ENCODE measurements at regions not wholly inside any gene's neighbourhood (a gene's known extent, or its start where the extent isn't known, plus 50 kb on each side); places are given as distances from the start of the nearest gene placed in this dataset.

DNA sequence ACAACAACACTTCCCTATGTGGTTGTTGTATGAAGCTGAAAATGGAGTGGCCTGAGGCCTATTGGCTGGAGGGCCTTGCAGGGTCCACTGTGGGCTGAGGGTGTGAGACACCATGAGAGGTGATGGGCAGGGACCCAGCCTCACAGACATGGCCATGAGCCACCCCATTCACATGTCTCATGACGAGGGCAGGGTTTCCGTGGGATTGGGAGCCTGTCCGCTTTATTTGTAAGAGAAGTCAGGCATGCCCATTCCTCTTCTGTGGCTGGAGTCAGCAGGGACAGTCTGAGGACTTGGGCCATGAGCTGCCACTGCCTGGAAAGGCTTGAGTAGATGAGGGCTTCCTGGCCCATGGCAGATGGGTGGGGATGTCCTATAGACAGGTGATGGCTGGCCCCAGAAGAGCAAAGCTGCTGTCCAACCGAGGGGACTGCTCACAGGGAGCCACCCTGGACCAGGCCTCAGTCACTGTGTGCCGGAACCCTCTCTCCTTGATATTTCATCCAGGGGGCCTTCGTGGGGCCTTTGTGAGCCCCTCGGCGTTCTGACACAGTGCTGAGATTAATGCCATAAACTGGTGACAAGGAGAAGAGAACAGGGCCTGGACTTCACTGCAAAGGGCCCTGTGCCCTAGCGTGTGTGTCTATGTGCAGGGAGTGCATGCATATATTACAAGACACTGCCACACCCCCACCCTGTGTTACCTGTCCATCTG, 971.9 kb downstream of the BRD1 start:
- DNase-seq (ENCODE audit: low spot score): no peak

- DNase-seq (ENCODE audit: low spot score): no peak
These were observed 972.7 kb downstream of the BRD1 start for GRCh38 chr22:48855013-48855412.

DNA sequence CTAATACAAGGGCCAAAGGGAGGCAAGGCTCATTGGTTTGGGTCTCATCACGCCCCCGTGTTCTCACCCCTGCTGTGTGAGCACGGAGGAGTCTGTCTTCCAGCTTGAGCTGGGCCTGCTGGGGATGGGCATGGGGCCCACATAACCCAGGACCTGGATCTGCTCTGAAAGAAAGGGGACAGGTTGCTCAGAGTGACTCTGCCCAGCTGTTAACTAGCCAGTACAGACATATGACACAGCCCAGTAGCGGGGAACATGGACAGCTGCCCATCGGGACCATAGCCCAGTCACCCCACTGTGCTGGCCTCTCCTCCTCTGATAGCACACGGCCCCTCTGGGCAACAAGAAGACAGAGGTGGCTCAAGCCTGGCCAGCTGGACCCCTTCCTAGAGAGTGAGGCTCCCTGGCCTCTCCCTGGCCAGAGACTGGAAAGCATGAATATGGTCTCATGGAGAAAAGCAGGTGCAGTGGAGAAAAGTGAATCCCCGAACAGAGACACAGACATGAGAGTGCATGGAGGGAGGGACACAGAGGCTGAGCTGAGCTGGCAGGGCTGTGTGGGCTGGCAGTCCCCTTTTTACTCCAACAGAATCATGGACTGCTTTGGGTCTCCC, 973.9 kb downstream of the BRD1 start:
- DNase-seq (ENCODE audit: low spot score): no peak

DNA sequence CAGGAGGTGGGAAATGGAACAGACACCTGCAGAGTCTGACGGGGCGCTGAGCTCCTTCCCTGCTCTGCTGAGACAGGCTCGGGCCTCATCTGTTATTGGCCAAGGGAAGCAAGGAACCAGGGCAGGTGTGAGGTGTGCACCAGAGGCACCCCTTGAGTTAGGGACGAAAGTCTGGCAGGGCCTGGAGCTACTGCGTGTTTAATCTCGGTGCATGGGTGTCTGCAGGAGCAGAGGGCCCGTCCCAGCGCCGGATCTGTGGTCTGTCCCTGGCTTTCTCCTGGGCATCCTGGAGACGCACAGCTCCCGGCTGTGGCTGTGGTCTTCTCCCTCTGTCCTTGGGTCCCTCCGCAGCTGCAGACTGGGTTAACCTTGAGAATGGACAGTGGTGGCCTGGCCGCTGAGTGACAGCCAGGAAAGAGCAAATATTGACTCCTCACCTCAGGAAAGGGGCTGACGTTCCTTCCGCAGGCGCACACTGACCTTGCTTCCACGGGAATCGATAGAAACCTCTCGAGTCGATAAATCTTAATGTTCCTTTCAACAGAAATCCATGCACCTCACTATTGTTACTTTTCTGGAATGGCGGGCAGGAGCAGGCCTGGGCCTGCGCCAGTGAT, 975.6 kb downstream of the BRD1 start:
- DNase-seq (ENCODE audit: low spot score): no peak

DNA sequence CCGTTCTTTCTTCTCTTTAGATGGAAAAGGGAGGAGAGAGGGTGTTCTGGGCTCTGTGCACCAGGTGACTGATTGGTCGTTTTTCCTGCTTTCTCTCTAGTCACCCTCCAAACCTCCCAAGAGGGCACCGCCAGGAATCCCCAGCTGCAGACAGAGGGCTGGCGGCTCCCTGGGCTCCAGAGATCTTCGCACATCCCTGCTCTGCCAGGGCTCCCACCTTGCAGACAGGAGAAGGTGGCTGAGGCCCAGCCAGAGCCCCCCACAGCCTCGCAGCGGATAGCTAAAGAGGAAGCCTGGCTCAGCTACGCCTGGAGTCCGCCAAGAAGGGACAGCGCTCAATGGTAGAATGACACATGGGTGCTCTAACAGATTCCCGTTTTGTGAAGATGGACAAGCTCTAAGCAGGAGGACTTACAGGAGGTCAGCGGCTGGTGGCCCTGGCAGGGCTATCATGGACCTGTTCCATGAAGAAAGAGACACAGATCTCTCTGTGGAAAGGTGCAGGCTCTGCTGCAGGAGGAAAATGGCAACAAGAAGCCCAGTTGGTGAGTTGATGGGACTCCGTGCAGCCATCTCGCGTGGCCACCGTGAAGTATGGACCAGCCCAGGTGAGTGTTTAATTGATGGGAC, 976.9 kb downstream of the BRD1 start:
- DNase-seq (ENCODE audit: low spot score): no peak

DNA sequence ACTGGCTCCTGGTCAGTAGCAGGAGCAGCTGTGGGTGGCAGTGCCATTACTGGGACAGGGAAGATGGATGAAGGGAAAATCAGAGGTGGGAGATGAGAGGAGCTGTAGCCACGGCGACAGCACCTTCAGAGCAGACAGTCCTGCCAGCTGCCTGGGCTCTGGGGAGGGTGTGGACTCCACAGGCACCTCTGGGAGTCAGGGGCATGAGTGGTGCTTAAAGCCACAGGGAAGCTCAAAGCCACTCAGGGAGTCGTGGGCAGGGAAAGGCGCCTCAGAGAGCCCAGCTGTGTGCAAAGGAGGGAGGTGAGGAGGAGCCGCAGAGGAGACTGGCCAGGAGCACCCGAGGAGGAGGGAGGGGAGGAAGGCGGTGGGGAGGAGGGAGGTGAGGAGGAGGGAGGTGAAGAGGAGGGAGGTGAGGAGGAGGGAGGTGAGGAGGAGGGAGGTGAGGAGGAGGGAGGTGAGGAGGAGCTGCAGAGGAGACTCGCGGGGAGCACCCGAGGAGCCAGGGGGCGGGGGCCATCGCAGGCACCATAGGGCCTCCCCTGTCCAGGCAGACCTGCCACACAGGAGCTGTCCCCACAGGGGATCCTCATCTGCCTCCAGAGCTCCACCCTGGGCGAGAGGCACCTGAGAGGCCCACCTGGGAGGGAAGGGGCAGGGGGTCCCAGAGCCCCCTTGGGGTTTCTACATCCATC, 977.6 kb downstream of the BRD1 start:
- no peak for DNase-seq (ENCODE audit: low spot score)

GRCh38 chr22:48849219-48849912, 978.3 kb downstream of the BRD1 start:
- DNase-seq (ENCODE audit: low spot score): no peak

DNA sequence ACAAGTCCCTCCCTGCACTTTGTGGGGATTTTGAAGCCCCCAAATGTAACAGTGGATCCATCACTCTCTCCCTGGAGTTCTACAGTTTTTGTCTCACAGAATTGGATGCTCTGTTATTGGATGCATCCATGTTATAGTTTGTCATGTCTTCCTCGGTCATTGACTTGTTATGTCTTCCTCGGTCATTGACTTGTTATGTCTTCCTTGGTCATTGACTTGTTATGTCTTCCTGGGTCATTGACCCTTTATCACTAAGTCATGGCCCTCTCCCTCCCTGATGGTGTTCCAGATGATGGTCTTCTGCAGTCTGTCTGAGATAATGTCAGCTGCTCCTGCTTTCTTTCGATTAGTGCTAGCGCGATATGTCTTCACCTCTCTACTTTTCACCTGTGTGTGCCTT, 981.5 kb downstream of the BRD1 start:
- DNase-seq (ENCODE audit: low spot score): no peak

- no peak for DNase-seq (ENCODE audit: low spot score)
These were observed 982.2 kb downstream of the BRD1 start for GRCh38 chr22:48845356-48845936.

GRCh38 chr22:48844056-48844675, 983.5 kb downstream of the BRD1 start:
- DNase-seq (ENCODE audit: low spot score): no peak

GRCh38 chr22:48843640-48844039, 984.0 kb downstream of the BRD1 start:
- DNase-seq (ENCODE audit: low spot score): no peak

GRCh38 chr22:48842976-48843375, 984.7 kb downstream of the BRD1 start:
- DNase-seq (ENCODE audit: low spot score): no peak

DNA sequence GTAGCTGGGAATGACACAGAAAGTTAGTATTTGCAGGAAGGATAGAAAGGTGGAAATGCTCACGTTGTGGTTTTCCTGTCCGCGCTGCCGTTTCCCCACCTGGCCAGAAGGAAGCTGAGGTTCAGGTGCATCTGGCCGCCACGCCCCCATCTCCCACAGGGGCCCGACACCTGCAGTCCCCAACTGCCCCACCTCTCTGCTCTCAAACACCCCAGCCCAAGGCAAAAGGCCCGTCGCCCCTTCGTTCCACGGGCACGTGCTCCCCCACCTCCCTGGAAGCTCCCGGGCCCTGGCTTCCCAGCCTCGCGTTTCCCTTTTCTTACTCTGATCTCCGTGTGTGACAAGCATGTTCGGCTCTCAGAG, 985.1 kb downstream of the BRD1 start:
- no peak for DNase-seq (ENCODE audit: low spot score)

DNA sequence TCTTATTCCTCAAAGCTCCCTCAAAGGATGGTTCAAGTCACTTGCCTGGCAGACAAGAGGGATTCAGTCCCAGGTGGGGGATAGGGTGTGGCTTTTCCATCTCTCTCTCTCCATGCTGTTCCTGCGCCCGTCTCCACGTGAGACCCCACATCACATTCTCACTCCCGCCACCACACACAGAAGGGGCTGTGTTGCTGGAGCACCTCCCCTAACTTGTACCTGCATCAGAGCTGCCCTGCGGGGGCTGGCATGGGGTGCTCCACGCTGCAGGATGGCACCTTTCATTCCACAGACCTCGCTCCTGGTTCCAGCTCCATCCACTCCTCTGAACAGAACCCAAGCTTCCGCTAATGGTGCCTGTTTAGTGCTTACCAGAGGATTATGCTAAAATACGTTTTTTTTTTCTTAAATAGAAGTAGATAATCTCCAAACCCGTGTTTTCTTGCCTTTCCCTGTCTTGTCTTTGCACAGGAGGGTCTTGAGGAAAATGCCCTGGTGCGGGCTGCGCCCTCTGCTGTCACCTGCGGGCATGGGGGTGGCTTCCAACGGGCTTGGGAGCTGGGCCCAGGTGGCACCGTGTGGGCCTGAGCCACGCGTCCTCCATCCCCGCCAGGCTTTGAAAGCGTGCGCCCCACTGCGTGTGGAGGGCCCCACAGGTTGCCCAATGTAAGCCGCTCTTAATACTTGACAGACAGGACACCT, 985.6 kb downstream of the BRD1 start:
- no peak for DNase-seq (ENCODE audit: low spot score)

GRCh38 chr22:48840112-48840949, 987.3 kb downstream of the BRD1 start:
- DNase-seq (ENCODE audit: low spot score): no peak

DNA sequence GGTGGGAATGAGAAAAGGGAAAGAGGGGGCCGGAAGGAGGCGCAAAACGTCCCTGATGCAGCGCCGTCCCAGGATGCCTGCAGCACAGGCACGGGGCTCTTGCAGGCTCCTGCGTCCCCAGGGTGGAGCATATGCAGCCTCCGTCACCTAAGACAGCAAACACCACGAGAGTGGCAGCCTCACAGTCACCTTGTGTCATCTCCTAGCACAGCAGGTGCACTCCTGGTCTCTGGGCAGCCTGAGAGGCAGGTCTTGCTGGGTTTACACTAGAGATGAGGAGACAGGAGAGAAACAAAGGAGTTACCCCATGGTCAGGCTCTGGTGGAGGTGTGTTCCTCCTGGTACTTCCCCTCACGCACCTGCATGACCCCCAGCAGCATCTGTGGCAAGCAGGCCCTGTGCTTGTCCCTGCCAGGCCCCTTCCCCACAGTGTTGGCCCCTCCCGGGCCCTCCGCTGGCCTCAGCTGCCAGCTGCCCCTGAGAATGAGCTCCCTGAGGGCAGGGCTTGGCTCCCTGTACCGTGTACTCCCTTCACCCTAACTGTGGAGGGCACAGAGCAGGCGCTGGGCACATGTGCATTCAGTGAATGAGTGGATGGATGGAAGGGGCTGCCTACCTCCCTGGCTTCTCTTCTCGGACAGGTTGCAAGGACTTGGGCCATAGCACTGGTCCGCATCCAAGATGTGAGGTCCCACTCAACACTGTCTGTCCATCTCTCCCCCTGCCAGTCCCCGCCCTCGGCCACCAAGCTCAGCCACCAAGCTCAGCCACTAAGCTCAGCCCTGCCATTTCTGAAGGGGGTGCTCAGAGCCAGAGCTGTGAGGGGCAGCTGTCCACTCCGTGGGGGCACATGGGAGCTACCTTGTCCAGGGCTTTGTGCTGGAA, 988.6 kb downstream of the BRD1 start:
- DNase-seq (ENCODE audit: low spot score): no peak

- no peak for DNase-seq (ENCODE audit: low spot score)
These were observed 989.3 kb downstream of the BRD1 start for GRCh38 chr22:48838376-48838775.

DNA sequence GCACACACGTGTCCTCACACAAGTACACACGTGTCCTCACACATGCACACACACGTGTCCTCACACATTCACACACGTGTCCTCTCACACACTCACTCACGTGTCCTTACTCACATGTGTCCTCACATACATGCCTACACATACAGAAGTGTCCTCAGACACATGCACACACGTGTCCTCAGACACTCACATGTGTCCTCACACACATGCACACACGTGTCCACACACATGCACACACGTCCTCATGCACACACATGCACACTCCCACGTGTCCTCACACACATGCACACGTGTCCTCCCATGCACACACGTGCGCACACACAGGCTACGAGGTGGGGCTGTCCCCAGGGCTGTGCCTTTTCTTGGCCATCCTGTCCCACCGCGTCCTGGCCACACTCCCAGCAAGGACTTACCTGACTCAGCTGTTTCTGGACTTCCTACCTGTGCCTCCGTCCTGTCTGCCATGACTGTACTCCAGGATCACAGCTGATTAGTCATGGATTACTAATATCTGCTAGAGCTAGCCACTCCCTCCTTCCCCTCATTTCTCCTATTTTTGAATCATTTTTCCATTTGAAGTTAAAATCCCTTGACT, 990.2 kb downstream of the BRD1 start:
- no peak for DNase-seq (ENCODE audit: low spot score)
